ENCODE measurements at regions not wholly inside any gene's neighbourhood (a gene's known extent, or its start where the extent isn't known, plus 50 kb on each side); places are given as distances from the start of the nearest gene placed in this dataset.
"Not testable (repeated sequence)": the region's sequence is repeated elsewhere in the genome, so short reads cannot be mapped to it uniquely, and the experiment has no call there.

DNA sequence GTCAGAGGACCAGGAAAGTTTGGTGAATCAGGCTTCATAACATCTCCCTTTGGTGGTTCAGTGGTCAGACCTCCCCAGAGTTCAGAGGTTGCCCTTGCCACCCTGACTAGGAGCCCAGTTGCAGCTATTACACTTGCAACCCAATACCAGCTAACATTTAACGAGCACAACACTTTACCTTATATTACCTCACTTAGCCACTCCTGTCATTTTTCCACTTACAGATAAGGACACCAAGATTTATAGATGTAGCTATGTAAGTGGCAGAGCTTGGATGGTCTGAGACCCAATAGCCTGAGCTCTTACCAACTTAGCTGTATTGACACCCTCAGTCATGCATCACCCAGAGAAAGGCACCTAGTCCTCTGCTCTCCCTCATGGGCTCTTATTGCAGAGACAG is 234.7 kb downstream of the INSC start:
- no peaks in the 10 kb centered on the region for H3K4me1 ChIP-seq (ENCODE audit: insufficient read depth, low read length, poor library complexity, severe bottlenecking)
- H3K79me2 ChIP-seq (ENCODE audit: insufficient read depth, low read length): no peaks in the 10 kb centered on the region
- no peak for TF ChIP-seq EZH2phosphoT487 (IDR thresholded peaks at IDR 0.05; ENCODE audit: borderline replicate concordance)
- no peak for TF ChIP-seq CTCF (conservative IDR thresholded peaks at IDR 0.05; ENCODE audit: low read length)
- no peaks in the 10 kb centered on the region for H3K27me3 ChIP-seq (ENCODE audit: insufficient read depth, low read length, poor library complexity, severe bottlenecking)
- no peak overlapping the region for H2AFZ ChIP-seq (ENCODE audit: low read length)
- no peaks in the 10 kb centered on the region for H3K9me3 ChIP-seq (ENCODE audit: insufficient read depth, low read depth, low read length)
- no peaks in the 10 kb centered on the region for H3K36me3 ChIP-seq (ENCODE audit: insufficient read depth, low read length)
- H4K20me1 ChIP-seq (ENCODE audit: insufficient read depth, low read length, poor library complexity, severe bottlenecking): no peaks in the 10 kb centered on the region
- no peaks in the 10 kb centered on the region for H3F3A ChIP-seq (ENCODE audit: low read depth)
- no peak overlapping the region for H3K9ac ChIP-seq (ENCODE audit: low read depth, low read length, poor library complexity, severe bottlenecking)
- H3K4me3 ChIP-seq (ENCODE audit: low read length, poor library complexity, severe bottlenecking): no peak overlapping the region
- no peaks in the 10 kb centered on the region for H3K9me2 ChIP-seq (replicated peaks; ENCODE audit: low read depth, low read length)
- no peak overlapping the region for H3K4me2 ChIP-seq (ENCODE audit: low read depth, low read length, poor library complexity, severe bottlenecking)

DNA sequence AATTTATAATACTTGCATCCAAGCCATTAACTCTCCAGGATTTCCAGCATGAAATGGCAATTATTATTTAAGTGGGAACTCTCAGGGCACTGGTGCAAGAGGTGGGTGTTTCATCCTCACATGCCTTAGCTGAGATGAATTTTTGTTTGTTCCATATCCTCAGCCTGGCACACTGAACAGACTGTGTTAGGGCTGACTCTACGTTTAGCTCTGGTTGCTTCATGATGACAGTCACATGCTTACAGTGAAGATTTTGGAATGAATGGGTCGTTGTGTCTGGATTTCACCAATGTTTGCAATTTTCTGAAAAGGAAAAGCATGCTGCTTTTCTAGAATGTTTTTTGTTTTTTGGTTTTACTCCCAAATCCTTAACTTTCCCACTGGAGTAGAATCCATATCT is 246.6 kb downstream of the INSC start:
- Histone ChIP-seq H3K4me2 (ENCODE audit: low read depth, low read length, poor library complexity, severe bottlenecking) (no peak overlapping the region), H4K20me1 (ENCODE audit: insufficient read depth, low read length, poor library complexity, severe bottlenecking) (no peaks in the 10 kb centered on the region), H3K4me1 (ENCODE audit: insufficient read depth, low read length, poor library complexity, severe bottlenecking) (no peaks in the 10 kb centered on the region), H3K9me2 (replicated peaks; ENCODE audit: low read depth, low read length) (no peaks in the 10 kb centered on the region), H3K79me2 (ENCODE audit: insufficient read depth, low read length) (no peaks in the 10 kb centered on the region), H3K27me3 (ENCODE audit: insufficient read depth, low read length, poor library complexity, severe bottlenecking) (no peaks in the 10 kb centered on the region), H3K36me3 (ENCODE audit: insufficient read depth, low read length) (no peaks in the 10 kb centered on the region), H2AFZ (ENCODE audit: low read length) (no peak overlapping the region), H3K4me3 (ENCODE audit: low read length, poor library complexity, severe bottlenecking) (no peak overlapping the region), H3K9ac (ENCODE audit: low read depth, low read length, poor library complexity, severe bottlenecking) (no peak overlapping the region), H3K9me3 (ENCODE audit: insufficient read depth, low read depth, low read length) (no peaks in the 10 kb centered on the region), H3F3A (ENCODE audit: low read depth) (no peaks in the 10 kb centered on the region)
- TF ChIP-seq EZH2phosphoT487 (IDR thresholded peaks at IDR 0.05; ENCODE audit: borderline replicate concordance) (no peak), CTCF (conservative IDR thresholded peaks at IDR 0.05; ENCODE audit: low read length) (no peak)

GRCh38 chr11:15365286-15365685 is 250.6 kb downstream of the INSC start:
- H3F3A ChIP-seq (ENCODE audit: low read depth); H2AFZ ChIP-seq (ENCODE audit: low read length); H3K36me3 ChIP-seq (ENCODE audit: insufficient read depth, low read length); H3K9me3 ChIP-seq (ENCODE audit: insufficient read depth, low read depth, low read length); H3K4me3 ChIP-seq (ENCODE audit: low read length, poor library complexity, severe bottlenecking); H3K27me3 ChIP-seq (ENCODE audit: insufficient read depth, low read length, poor library complexity, severe bottlenecking); H3K4me2 ChIP-seq (ENCODE audit: low read depth, low read length, poor library complexity, severe bottlenecking); H4K20me1 ChIP-seq (ENCODE audit: insufficient read depth, low read length, poor library complexity, severe bottlenecking); H3K9me2 ChIP-seq (replicated peaks; ENCODE audit: low read depth, low read length); H3K79me2 ChIP-seq (ENCODE audit: insufficient read depth, low read length); H3K4me1 ChIP-seq (ENCODE audit: insufficient read depth, low read length, poor library complexity, severe bottlenecking); H3K9ac ChIP-seq (ENCODE audit: low read depth, low read length, poor library complexity, severe bottlenecking): not testable (repeated sequence)

- Histone ChIP-seq H3K4me1 (ENCODE audit: insufficient read depth, low read length, poor library complexity, severe bottlenecking) (no peaks in the 10 kb centered on the region), H2AFZ (ENCODE audit: low read length) (no peak overlapping the region), H3K4me3 (ENCODE audit: low read length, poor library complexity, severe bottlenecking) (no peak overlapping the region), H4K20me1 (ENCODE audit: insufficient read depth, low read length, poor library complexity, severe bottlenecking) (no peaks in the 10 kb centered on the region), H3F3A (ENCODE audit: low read depth) (no peaks in the 10 kb centered on the region), H3K9me2 (replicated peaks; ENCODE audit: low read depth, low read length) (no peaks in the 10 kb centered on the region), H3K9me3 (ENCODE audit: insufficient read depth, low read depth, low read length) (no peaks in the 10 kb centered on the region), H3K9ac (ENCODE audit: low read depth, low read length, poor library complexity, severe bottlenecking) (no peak overlapping the region), H3K36me3 (ENCODE audit: insufficient read depth, low read length) (no peaks in the 10 kb centered on the region), H3K4me2 (ENCODE audit: low read depth, low read length, poor library complexity, severe bottlenecking) (no peak overlapping the region), H3K27me3 (ENCODE audit: insufficient read depth, low read length, poor library complexity, severe bottlenecking) (no peaks in the 10 kb centered on the region), H3K79me2 (ENCODE audit: insufficient read depth, low read length) (no peaks in the 10 kb centered on the region)
- TF ChIP-seq CTCF (conservative IDR thresholded peaks at IDR 0.05; ENCODE audit: low read length) (no peak), EZH2phosphoT487 (IDR thresholded peaks at IDR 0.05; ENCODE audit: borderline replicate concordance) (no peak)
Observed at GRCh38 chr11:15367695-15368094, 253.0 kb downstream of the INSC start.
